ENCODE measurements at regions not wholly inside any gene's neighbourhood (a gene's known extent, or its start where the extent isn't known, plus 50 kb on each side); places are given as distances from the start of the nearest gene placed in this dataset.

DNA sequence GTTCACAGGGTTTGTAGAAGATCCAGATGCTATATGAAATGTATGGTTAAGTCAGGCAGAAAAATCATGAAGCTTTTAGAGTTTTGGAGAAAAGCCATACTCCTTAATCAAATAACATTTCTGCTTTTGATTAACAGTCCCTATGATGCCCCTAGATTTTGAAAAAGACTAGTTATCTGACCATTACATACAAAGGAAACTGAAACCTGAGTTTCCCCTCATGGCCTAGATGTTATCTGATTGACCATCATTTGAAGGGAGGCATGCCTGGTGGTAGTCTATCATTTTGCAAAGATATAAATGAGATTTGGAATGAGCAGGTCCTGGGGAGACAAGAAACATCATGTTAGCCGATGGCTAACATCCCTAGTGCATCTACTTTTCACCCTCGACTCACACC is 704.3 kb upstream of the FSHR start:
- TF ChIP-seq, protein P1, sequence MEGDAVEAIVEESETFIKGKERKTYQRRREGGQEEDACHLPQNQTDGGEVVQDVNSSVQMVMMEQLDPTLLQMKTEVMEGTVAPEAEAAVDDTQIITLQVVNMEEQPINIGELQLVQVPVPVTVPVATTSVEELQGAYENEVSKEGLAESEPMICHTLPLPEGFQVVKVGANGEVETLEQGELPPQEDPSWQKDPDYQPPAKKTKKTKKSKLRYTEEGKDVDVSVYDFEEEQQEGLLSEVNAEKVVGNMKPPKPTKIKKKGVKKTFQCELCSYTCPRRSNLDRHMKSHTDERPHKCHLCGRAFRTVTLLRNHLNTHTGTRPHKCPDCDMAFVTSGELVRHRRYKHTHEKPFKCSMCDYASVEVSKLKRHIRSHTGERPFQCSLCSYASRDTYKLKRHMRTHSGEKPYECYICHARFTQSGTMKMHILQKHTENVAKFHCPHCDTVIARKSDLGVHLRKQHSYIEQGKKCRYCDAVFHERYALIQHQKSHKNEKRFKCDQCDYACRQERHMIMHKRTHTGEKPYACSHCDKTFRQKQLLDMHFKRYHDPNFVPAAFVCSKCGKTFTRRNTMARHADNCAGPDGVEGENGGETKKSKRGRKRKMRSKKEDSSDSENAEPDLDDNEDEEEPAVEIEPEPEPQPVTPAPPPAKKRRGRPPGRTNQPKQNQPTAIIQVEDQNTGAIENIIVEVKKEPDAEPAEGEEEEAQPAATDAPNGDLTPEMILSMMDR (IDR thresholded peaks at IDR 0.05), result no peak
- TF ChIP-seq POLR2A (IDR thresholded peaks at IDR 0.05), result no peak

All from ovary (tissue), 3 donors.